SK-N-SH (cell line): ENCODE measurements at regions not wholly inside any gene's neighbourhood (a gene's known extent, or its start where the extent isn't known, plus 50 kb on each side); places are given as distances from the start of the nearest gene placed in this dataset.

Experiments
- CTCF ChIA-PET: fragments of 300-600, 350-600 bp; formaldehyde crosslinking; extraction: SDS; loops from one replicate; lab custom pipeline; 2021; lab: Yijun Ruan, JAX
- POLR2A ChIA-PET: fragments of 350-600 bp; sonication (Branson Sonifier 250); formaldehyde crosslinking; extraction: SDS; loops from one replicate; lab custom pipeline; 2020; ENCODE audit warnings: antibody characterized with exemption, inconsistent platforms; lab: Yijun Ruan, JAX
- DNase-seq: peaks from one replicate; pipeline ENCODE4 v3.0.0; 2012
- H2AFZ ChIP-seq: fragments of 200-600 bp; sonication (generic); 2 replicates; pipeline ENCODE4 v1.8.1; 2016; ENCODE audit warnings: antibody characterized with exemption, mild to moderate bottlenecking, low read depth
- H3F3A ChIP-seq: fragments of 200-600 bp; sonication (generic); replicated peaks from 2 replicates; pipeline ENCODE3; 2016; ENCODE audit warnings: antibody characterized with exemption, mild to moderate bottlenecking; ENCODE audit not compliant: insufficient read depth
- H3K27ac ChIP-seq, 2 experiments: fragments of 200-500 bp in 1 of 2; fragments of 200-600 bp in 1 of 2; sonication (Bioruptor generic) in 1 of 2; sonication (generic), shearing (Covaris generic) in 1 of 2; 2 replicates each; pipeline versions ENCODE4 v1.5.1 to v1.6.1; 2014 to 2016; ENCODE audit warnings: low read depth in 2 of 2, inconsistent platforms in 1 of 2, low read length in 1 of 2, mild to moderate bottlenecking in 1 of 2, mixed read lengths in 1 of 2
- H3K27me3 ChIP-seq: fragments of 200-600 bp; sonication (generic), shearing (Covaris generic); 2 replicates; pipeline ENCODE4 v1.6.1; 2016; ENCODE audit warnings: mixed run types; ENCODE audit not compliant: insufficient read depth
- H3K36me3 ChIP-seq, 2 experiments: fragments of 200-500 bp in 1 of 2; fragments of 200-600 bp in 1 of 2; sonication (Bioruptor generic) in 1 of 2; sonication (generic) in 1 of 2; replicated peaks in 1 of 2; 2 replicates each; pipeline versions ENCODE3 to v1.5.1; 2014 to 2016; ENCODE audit warnings: low read length in 1 of 2, mild to moderate bottlenecking in 1 of 2; ENCODE audit not compliant: insufficient read depth in 2 of 2, control insufficient read depth in 1 of 2
- H3K4me1 ChIP-seq, 2 experiments: fragments of 200-500 bp in 1 of 2; fragments of 200-600 bp in 1 of 2; sonication (Bioruptor generic) in 1 of 2; sonication (generic), shearing (Covaris generic) in 1 of 2; 2 replicates each; pipeline versions ENCODE4 v1.5.1 to v1.6.1; 2014 to 2016; ENCODE audit warnings: low read depth in 1 of 2, low read length in 1 of 2, mixed run types in 1 of 2; ENCODE audit not compliant: insufficient read depth in 2 of 2, control insufficient read depth in 1 of 2
- H3K4me2 ChIP-seq: fragments of 200-600 bp; sonication (generic), shearing (Covaris generic); 2 replicates; pipeline ENCODE4 v1.6.1; 2017; ENCODE audit warnings: mixed run types
- H3K4me3 ChIP-seq, 2 experiments: fragments of 200-500 bp in 1 of 2; fragments of 200-600 bp in 1 of 2; sonication (Bioruptor generic) in 1 of 2; sonication (generic), shearing (Covaris generic) in 1 of 2; 2 replicates each; pipeline versions ENCODE4 v1.5.1 to v1.8.1; 2014 to 2016; ENCODE audit warnings: low read depth in 2 of 2, inconsistent platforms in 1 of 2, low read length in 1 of 2, mild to moderate bottlenecking in 1 of 2, mixed read lengths in 1 of 2, moderate library complexity in 1 of 2
- H3K79me2 ChIP-seq: fragments of 200-600 bp; sonication (generic); 2 replicates; pipeline ENCODE4 v1.8.1; 2017; ENCODE audit warnings: mild to moderate bottlenecking; ENCODE audit not compliant: insufficient read depth
- H3K9ac ChIP-seq: fragments of 200-600 bp; sonication (generic); 2 replicates; pipeline ENCODE4 v1.6.1; 2017; ENCODE audit warnings: mixed run types
- H3K9me2 ChIP-seq: fragments of 200-600 bp; sonication (generic); 2 replicates; pipeline ENCODE4 v1.6.1; 2017; ENCODE audit warnings: mixed run types
- H3K9me3 ChIP-seq: fragments of 200-600 bp; sonication (generic); 2 replicates; pipeline ENCODE4 v1.6.1; 2017; ENCODE audit warnings: mixed run types, mild to moderate bottlenecking, moderate library complexity
- H4K20me1 ChIP-seq: fragments of 200-600 bp; sonication (generic); 2 replicates; pipeline ENCODE4 v1.6.1; 2017; ENCODE audit warnings: mild to moderate bottlenecking, mixed run types; ENCODE audit not compliant: insufficient read depth
- FOSL2 ChIP-seq: IDR thresholded peaks from 2 replicates; pipeline ENCODE4 v1.4.0; 2012; ENCODE audit warnings: low read depth, mild to moderate bottlenecking, moderate library complexity, borderline replicate concordance
- JUND ChIP-seq: IDR thresholded peaks from 2 replicates; pipeline ENCODE4 v1.4.0; 2012
- NRF1 ChIP-seq: IDR thresholded peaks from 2 replicates; pipeline ENCODE4 v1.6.1; 2012; ENCODE audit warnings: low read depth, mild to moderate bottlenecking, low read length
- POLR2AphosphoS5 ChIP-seq: IDR thresholded peaks from 2 replicates; pipeline ENCODE4 v1.6.1; 2012; ENCODE audit warnings: low read depth, low read length
- REST ChIP-seq: IDR thresholded peaks from 2 replicates; pipeline ENCODE4 v1.6.1; 2012; ENCODE audit warnings: mild to moderate bottlenecking, low read depth, low read length, moderate library complexity
- RFX5 ChIP-seq: IDR thresholded peaks from 2 replicates; pipeline ENCODE4 v1.6.1; 2012; ENCODE audit warnings: mild to moderate bottlenecking, improper control_type of control experiment, low read length
- SIN3A ChIP-seq: IDR thresholded peaks from 2 replicates; pipeline ENCODE4 v1.6.1; 2012; ENCODE audit warnings: low read depth, mild to moderate bottlenecking, low read length, moderate library complexity, borderline replicate concordance
- TAF1 ChIP-seq: IDR thresholded peaks from 2 replicates; pipeline ENCODE4 v1.6.1; 2012; ENCODE audit warnings: low read depth, mild to moderate bottlenecking, low read length, moderate library complexity, borderline replicate concordance
- USF2 ChIP-seq: fragments of 150-350 bp; IDR thresholded peaks from 2 replicates; pipeline ENCODE4 v1.6.1; 2017; ENCODE audit warnings: antibody characterized with exemption, low read length, low read depth, borderline replicate concordance
- ZBTB33 ChIP-seq: IDR thresholded peaks from 2 replicates; pipeline ENCODE4 v1.4.0; 2012; ENCODE audit warnings: low read depth, borderline replicate concordance
- WGBS: methylation state at CpG from one replicate; pipeline ENCODE4 v1.1.6; 2017; ENCODE audit warnings: low lambda C conversion rate; 5-methylcytosine and 5-hydroxymethylcytosine counted together

- ChIA-PET POLR2A (no interaction called here), CTCF (no interaction called here)
- Histone ChIP-seq H3K9me2 (no peaks in the 10 kb centered on the region), H3K4me3 (no peak overlapping the region), H3K79me2 (no peaks in the 10 kb centered on the region), H3K9ac (no peak overlapping the region), H3K27me3 (no peaks in the 10 kb centered on the region), H2AFZ (no peak overlapping the region), H4K20me1 (no peaks in the 10 kb centered on the region), H3K9me3 (no peaks in the 10 kb centered on the region), H3K4me1 (peaks cover 0 to 5% of the 10 kb centered on the region in 2 experiments; a peak in 1 of 4 replicates), H3K36me3 (no peaks in the 10 kb centered on the region), H3K27ac (no peak overlapping the region), H3K4me2 (no peak overlapping the region), H3F3A (peaks cover 7% of the 10 kb centered on the region)
- DNase-seq: no peak
- 29% methylated on average over 13 of the region's 13 CpGs for WGBS
- TF ChIP-seq TAF1: no peak
- no peak for TF ChIP-seq REST
- no peak for TF ChIP-seq SIN3A
- TF ChIP-seq POLR2AphosphoS5: no peak
- no peak for TF ChIP-seq USF2
- TF ChIP-seq JUND: no peak
- no peak for TF ChIP-seq ZBTB33
- TF ChIP-seq NRF1: no peak
Measured at GRCh38 chr17:5781236-5781927, 197.1 kb upstream of the NLRP1 start.

- CTCF ChIA-PET: no interaction called here
- 18% methylated on average over 4 of the region's 4 CpGs for WGBS
Measured at GRCh38 chr17:5783269-5783668, 199.0 kb upstream of the NLRP1 start.

More at GRCh38 chr17:5783269-5783668, 199.0 kb upstream of the NLRP1 start:
- H3K9ac ChIP-seq: no peak overlapping the region
- TF ChIP-seq RFX5 (no peak), FOSL2 (no peak)
- H3K9me3 ChIP-seq: no peaks in the 10 kb centered on the region
- peaks cover 0 to 5% of the 10 kb centered on the region in 2 experiments; a peak in 1 of 4 replicates for H3K4me1 ChIP-seq
- no peaks in the 10 kb centered on the region for H3K79me2 ChIP-seq
- no peak overlapping the region for H2AFZ ChIP-seq
- DNase-seq: no peak
- H3K4me2 ChIP-seq: no peak overlapping the region
- H3K4me3 ChIP-seq: no peak overlapping the region
- no peak overlapping the region for H3K27ac ChIP-seq
- POLR2A ChIA-PET: no interaction called here
- H3F3A ChIP-seq: peaks cover 7% of the 10 kb centered on the region
- no peaks in the 10 kb centered on the region for H3K9me2 ChIP-seq
- no peaks in the 10 kb centered on the region for H4K20me1 ChIP-seq
- H3K36me3 ChIP-seq: no peaks in the 10 kb centered on the region
- no peaks in the 10 kb centered on the region for H3K27me3 ChIP-seq
